Liver (tissue), 2 donors: ENCODE measurements at regions not wholly inside any gene's neighbourhood (a gene's known extent, or its start where the extent isn't known, plus 50 kb on each side); places are given as distances from the start of the nearest gene placed in this dataset.

ENCODE experiments used
- TAF1 ChIP-seq: conservative IDR thresholded peaks from 2 replicates; pipeline ENCODE4 v1.6.1; 2016; ENCODE audit warnings: antibody characterized with exemption, mild to moderate bottlenecking
- YY1 ChIP-seq: IDR thresholded peaks from 2 replicates; pipeline ENCODE4 v1.6.1; 2016; ENCODE audit warnings: antibody characterized with exemption, mild to moderate bottlenecking
- donor health status: healthy.

DNA sequence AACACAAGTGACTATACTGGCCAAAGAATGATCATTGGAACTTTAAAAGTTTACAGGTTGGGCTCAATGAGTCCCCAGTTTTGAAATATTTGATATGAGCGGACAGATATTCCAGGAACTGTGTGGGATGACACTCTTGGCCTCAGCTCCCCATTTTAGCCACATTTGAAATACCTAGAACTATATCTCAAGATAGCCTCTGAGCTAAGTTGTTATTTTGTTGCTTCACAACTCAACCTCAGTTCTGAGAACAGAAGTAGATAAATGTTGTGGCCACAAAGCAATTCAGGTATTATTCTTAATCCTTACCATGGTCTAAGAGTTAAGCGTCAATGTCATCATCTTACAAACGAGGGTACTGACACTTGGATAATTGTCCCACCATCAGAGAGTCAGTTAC is 172.2 kb upstream of the SETBP1 start:
- TF ChIP-seq TAF1 = no peak
- no peak for TF ChIP-seq YY1
